SK-N-SH (cell line): ENCODE measurements at regions not wholly inside any gene's neighbourhood (a gene's known extent, or its start where the extent isn't known, plus 50 kb on each side); places are given as distances from the start of the nearest gene placed in this dataset.
A peak's percentile ranks its signal among the peaks of the same experiment; 100 is the strongest.

Source experiments
- CTCF ChIA-PET: fragments of 300-600, 350-600 bp; formaldehyde crosslinking; extraction: SDS; loops from one replicate; lab custom pipeline; 2021; lab: Yijun Ruan, JAX
- POLR2A ChIA-PET: fragments of 350-600 bp; sonication (Branson Sonifier 250); formaldehyde crosslinking; extraction: SDS; loops from one replicate; lab custom pipeline; 2020; ENCODE audit warnings: antibody characterized with exemption, inconsistent platforms; lab: Yijun Ruan, JAX
- DNase-seq: peaks from one replicate; pipeline ENCODE4 v3.0.0; 2012
- H2AFZ ChIP-seq: fragments of 200-600 bp; sonication (generic); 2 replicates; pipeline ENCODE4 v1.8.1; 2016; ENCODE audit warnings: antibody characterized with exemption, mild to moderate bottlenecking, low read depth
- H3F3A ChIP-seq: fragments of 200-600 bp; sonication (generic); replicated peaks from 2 replicates; pipeline ENCODE3; 2016; ENCODE audit warnings: antibody characterized with exemption, mild to moderate bottlenecking; ENCODE audit not compliant: insufficient read depth
- H3K27ac ChIP-seq, 2 experiments: fragments of 200-500 bp in 1 of 2; fragments of 200-600 bp in 1 of 2; sonication (Bioruptor generic) in 1 of 2; sonication (generic), shearing (Covaris generic) in 1 of 2; 2 replicates each; pipeline versions ENCODE4 v1.5.1 to v1.6.1; 2014 to 2016; ENCODE audit warnings: low read depth in 2 of 2, inconsistent platforms in 1 of 2, low read length in 1 of 2, mild to moderate bottlenecking in 1 of 2, mixed read lengths in 1 of 2
- H3K27me3 ChIP-seq: fragments of 200-600 bp; sonication (generic), shearing (Covaris generic); 2 replicates; pipeline ENCODE4 v1.6.1; 2016; ENCODE audit warnings: mixed run types; ENCODE audit not compliant: insufficient read depth
- H3K36me3 ChIP-seq, 2 experiments: fragments of 200-500 bp in 1 of 2; fragments of 200-600 bp in 1 of 2; sonication (Bioruptor generic) in 1 of 2; sonication (generic) in 1 of 2; replicated peaks in 1 of 2; 2 replicates each; pipeline versions ENCODE3 to v1.5.1; 2014 to 2016; ENCODE audit warnings: low read length in 1 of 2, mild to moderate bottlenecking in 1 of 2; ENCODE audit not compliant: insufficient read depth in 2 of 2, control insufficient read depth in 1 of 2
- H3K4me1 ChIP-seq, 2 experiments: fragments of 200-500 bp in 1 of 2; fragments of 200-600 bp in 1 of 2; sonication (Bioruptor generic) in 1 of 2; sonication (generic), shearing (Covaris generic) in 1 of 2; 2 replicates each; pipeline versions ENCODE4 v1.5.1 to v1.6.1; 2014 to 2016; ENCODE audit warnings: low read depth in 1 of 2, low read length in 1 of 2, mixed run types in 1 of 2; ENCODE audit not compliant: insufficient read depth in 2 of 2, control insufficient read depth in 1 of 2
- H3K4me2 ChIP-seq: fragments of 200-600 bp; sonication (generic), shearing (Covaris generic); 2 replicates; pipeline ENCODE4 v1.6.1; 2017; ENCODE audit warnings: mixed run types
- H3K4me3 ChIP-seq, 2 experiments: fragments of 200-500 bp in 1 of 2; fragments of 200-600 bp in 1 of 2; sonication (Bioruptor generic) in 1 of 2; sonication (generic), shearing (Covaris generic) in 1 of 2; 2 replicates each; pipeline versions ENCODE4 v1.5.1 to v1.8.1; 2014 to 2016; ENCODE audit warnings: low read depth in 2 of 2, inconsistent platforms in 1 of 2, low read length in 1 of 2, mild to moderate bottlenecking in 1 of 2, mixed read lengths in 1 of 2, moderate library complexity in 1 of 2
- H3K79me2 ChIP-seq: fragments of 200-600 bp; sonication (generic); 2 replicates; pipeline ENCODE4 v1.8.1; 2017; ENCODE audit warnings: mild to moderate bottlenecking; ENCODE audit not compliant: insufficient read depth
- H3K9ac ChIP-seq: fragments of 200-600 bp; sonication (generic); 2 replicates; pipeline ENCODE4 v1.6.1; 2017; ENCODE audit warnings: mixed run types
- H3K9me2 ChIP-seq: fragments of 200-600 bp; sonication (generic); 2 replicates; pipeline ENCODE4 v1.6.1; 2017; ENCODE audit warnings: mixed run types
- H3K9me3 ChIP-seq: fragments of 200-600 bp; sonication (generic); 2 replicates; pipeline ENCODE4 v1.6.1; 2017; ENCODE audit warnings: mixed run types, mild to moderate bottlenecking, moderate library complexity
- H4K20me1 ChIP-seq: fragments of 200-600 bp; sonication (generic); 2 replicates; pipeline ENCODE4 v1.6.1; 2017; ENCODE audit warnings: mild to moderate bottlenecking, mixed run types; ENCODE audit not compliant: insufficient read depth
- EP300 ChIP-seq, 2 experiments: IDR thresholded peaks; 2 replicates each; pipeline versions ENCODE4 v1.4.0 to v1.6.1; 2012; ENCODE audit warnings: borderline replicate concordance in 1 of 2, low read depth in 1 of 2, low read length in 1 of 2
- JUND ChIP-seq: IDR thresholded peaks from 2 replicates; pipeline ENCODE4 v1.4.0; 2012
- MAX ChIP-seq: IDR thresholded peaks from 2 replicates; pipeline ENCODE4 v1.4.0; 2012; ENCODE audit warnings: low read depth
- MEF2A ChIP-seq: IDR thresholded peaks from 2 replicates; pipeline ENCODE4 v1.4.0; 2012; ENCODE audit warnings: low read depth, borderline replicate concordance
- MXI1 ChIP-seq: IDR thresholded peaks from 2 replicates; pipeline ENCODE4 v1.6.1; 2012; ENCODE audit warnings: mild to moderate bottlenecking, low read depth, low read length, improper control_type of control experiment
- RAD21 ChIP-seq: IDR thresholded peaks from 2 replicates; pipeline ENCODE4 v1.6.1; 2012; ENCODE audit warnings: mild to moderate bottlenecking, low read length
- RCOR1 ChIP-seq: fragments of 150-350 bp; IDR thresholded peaks from 2 replicates; pipeline ENCODE4 v1.6.1; 2017; ENCODE audit warnings: antibody characterized with exemption, low read length
- RXRA ChIP-seq: IDR thresholded peaks from 2 replicates; pipeline ENCODE4 v1.4.0; 2012; ENCODE audit warnings: low read depth, mild to moderate bottlenecking, borderline replicate concordance
- SIN3A ChIP-seq: IDR thresholded peaks from 2 replicates; pipeline ENCODE4 v1.6.1; 2012; ENCODE audit warnings: low read depth, mild to moderate bottlenecking, low read length, moderate library complexity, borderline replicate concordance
- TAF1 ChIP-seq: IDR thresholded peaks from 2 replicates; pipeline ENCODE4 v1.6.1; 2012; ENCODE audit warnings: low read depth, mild to moderate bottlenecking, low read length, moderate library complexity, borderline replicate concordance
- TCF12 ChIP-seq: IDR thresholded peaks from 2 replicates; pipeline ENCODE4 v1.4.0; 2012
- USF1 ChIP-seq: IDR thresholded peaks from 2 replicates; pipeline ENCODE4 v1.4.0; 2012; ENCODE audit warnings: low read depth, borderline replicate concordance
- YY1 ChIP-seq: IDR thresholded peaks from 2 replicates; pipeline ENCODE4 v1.4.0; 2012; ENCODE audit warnings: low read depth, mild to moderate bottlenecking
- WGBS: methylation state at CpG from one replicate; pipeline ENCODE4 v1.1.6; 2017; ENCODE audit warnings: low lambda C conversion rate; 5-methylcytosine and 5-hydroxymethylcytosine counted together
- TF ChIP-seq, protein P1 (sequence below): fragments of 150-350 bp; IDR thresholded peaks from 2 replicates; pipeline ENCODE4 v1.6.1; 2017; ENCODE audit warnings: antibody characterized with exemption, low read length, low read depth, borderline replicate concordance
- TF ChIP-seq, protein P2 (sequence below): IDR thresholded peaks from 2 replicates; pipeline ENCODE4 v1.4.0; 2012; ENCODE audit warnings: low read depth, borderline replicate concordance
- TF ChIP-seq, protein P3 (sequence below): IDR thresholded peaks from 2 replicates; pipeline ENCODE4 v1.6.1; 2012; ENCODE audit warnings: mild to moderate bottlenecking, low read depth, low read length, moderate library complexity

GRCh38 chr7:10034843-10035556 lies 938.7 kb upstream of the PHF14 start:
- Histone ChIP-seq H3K4me3 (no peak overlapping the region), H3K9me2 (no peaks in the 10 kb centered on the region), H3K36me3 (no peaks in the 10 kb centered on the region), H3K9ac (no peak overlapping the region), H3K9me3 (no peaks in the 10 kb centered on the region), H3K4me1 (peaks cover 0 to 7% of the 10 kb centered on the region in 2 experiments; a peak in 2 of 4 replicates), H3K27me3 (no peaks in the 10 kb centered on the region), H3K27ac (peak overlapping the region in 1 of 2 experiments; percentile 28; a peak in 1 of 4 replicates), H4K20me1 (no peaks in the 10 kb centered on the region), H3K79me2 (no peaks in the 10 kb centered on the region), H3K4me2 (no peak overlapping the region), H3F3A (no peaks in the 10 kb centered on the region), H2AFZ (no peak overlapping the region)
- WGBS = 30% methylated on average over 5 of the region's 5 CpGs
- TF ChIP-seq USF1 = no peak
- TF ChIP-seq, protein P1, sequence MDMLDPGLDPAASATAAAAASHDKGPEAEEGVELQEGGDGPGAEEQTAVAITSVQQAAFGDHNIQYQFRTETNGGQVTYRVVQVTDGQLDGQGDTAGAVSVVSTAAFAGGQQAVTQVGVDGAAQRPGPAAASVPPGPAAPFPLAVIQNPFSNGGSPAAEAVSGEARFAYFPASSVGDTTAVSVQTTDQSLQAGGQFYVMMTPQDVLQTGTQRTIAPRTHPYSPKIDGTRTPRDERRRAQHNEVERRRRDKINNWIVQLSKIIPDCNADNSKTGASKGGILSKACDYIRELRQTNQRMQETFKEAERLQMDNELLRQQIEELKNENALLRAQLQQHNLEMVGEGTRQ = no peak
- TF ChIP-seq TAF1 = no peak
- TF ChIP-seq RCOR1 = no peak
- no peak for TF ChIP-seq RXRA
- TF ChIP-seq EP300 (IDR thresholded peaks at IDR 0.05; ENCODE audit: borderline replicate concordance in 1 of 2, low read depth in 1 of 2, low read length in 1 of 2) = no peak
- TF ChIP-seq, protein P2, sequence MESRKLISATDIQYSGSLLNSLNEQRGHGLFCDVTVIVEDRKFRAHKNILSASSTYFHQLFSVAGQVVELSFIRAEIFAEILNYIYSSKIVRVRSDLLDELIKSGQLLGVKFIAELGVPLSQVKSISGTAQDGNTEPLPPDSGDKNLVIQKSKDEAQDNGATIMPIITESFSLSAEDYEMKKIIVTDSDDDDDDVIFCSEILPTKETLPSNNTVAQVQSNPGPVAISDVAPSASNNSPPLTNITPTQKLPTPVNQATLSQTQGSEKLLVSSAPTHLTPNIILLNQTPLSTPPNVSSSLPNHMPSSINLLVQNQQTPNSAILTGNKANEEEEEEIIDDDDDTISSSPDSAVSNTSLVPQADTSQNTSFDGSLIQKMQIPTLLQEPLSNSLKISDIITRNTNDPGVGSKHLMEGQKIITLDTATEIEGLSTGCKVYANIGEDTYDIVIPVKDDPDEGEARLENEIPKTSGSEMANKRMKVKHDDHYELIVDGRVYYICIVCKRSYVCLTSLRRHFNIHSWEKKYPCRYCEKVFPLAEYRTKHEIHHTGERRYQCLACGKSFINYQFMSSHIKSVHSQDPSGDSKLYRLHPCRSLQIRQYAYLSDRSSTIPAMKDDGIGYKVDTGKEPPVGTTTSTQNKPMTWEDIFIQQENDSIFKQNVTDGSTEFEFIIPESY = no peak
- no peak for TF ChIP-seq MXI1
- TF ChIP-seq YY1 = no peak
- no peak for TF ChIP-seq MAX
- TF ChIP-seq SIN3A = no peak
- no peak for TF ChIP-seq MEF2A
- no peak for TF ChIP-seq TCF12
- TF ChIP-seq, protein P3, sequence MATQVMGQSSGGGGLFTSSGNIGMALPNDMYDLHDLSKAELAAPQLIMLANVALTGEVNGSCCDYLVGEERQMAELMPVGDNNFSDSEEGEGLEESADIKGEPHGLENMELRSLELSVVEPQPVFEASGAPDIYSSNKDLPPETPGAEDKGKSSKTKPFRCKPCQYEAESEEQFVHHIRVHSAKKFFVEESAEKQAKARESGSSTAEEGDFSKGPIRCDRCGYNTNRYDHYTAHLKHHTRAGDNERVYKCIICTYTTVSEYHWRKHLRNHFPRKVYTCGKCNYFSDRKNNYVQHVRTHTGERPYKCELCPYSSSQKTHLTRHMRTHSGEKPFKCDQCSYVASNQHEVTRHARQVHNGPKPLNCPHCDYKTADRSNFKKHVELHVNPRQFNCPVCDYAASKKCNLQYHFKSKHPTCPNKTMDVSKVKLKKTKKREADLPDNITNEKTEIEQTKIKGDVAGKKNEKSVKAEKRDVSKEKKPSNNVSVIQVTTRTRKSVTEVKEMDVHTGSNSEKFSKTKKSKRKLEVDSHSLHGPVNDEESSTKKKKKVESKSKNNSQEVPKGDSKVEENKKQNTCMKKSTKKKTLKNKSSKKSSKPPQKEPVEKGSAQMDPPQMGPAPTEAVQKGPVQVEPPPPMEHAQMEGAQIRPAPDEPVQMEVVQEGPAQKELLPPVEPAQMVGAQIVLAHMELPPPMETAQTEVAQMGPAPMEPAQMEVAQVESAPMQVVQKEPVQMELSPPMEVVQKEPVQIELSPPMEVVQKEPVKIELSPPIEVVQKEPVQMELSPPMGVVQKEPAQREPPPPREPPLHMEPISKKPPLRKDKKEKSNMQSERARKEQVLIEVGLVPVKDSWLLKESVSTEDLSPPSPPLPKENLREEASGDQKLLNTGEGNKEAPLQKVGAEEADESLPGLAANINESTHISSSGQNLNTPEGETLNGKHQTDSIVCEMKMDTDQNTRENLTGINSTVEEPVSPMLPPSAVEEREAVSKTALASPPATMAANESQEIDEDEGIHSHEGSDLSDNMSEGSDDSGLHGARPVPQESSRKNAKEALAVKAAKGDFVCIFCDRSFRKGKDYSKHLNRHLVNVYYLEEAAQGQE = no peak
- no peak for TF ChIP-seq JUND
- TF ChIP-seq RAD21 = no peak
- POLR2A ChIA-PET = no interaction called here
- no peak for DNase-seq
- CTCF ChIA-PET = interaction anchor here (1.1 to 1.6 kb wide), 3 partner anchors 11 to 1616 kb away, joined by 3 to 5 read pairs (median 3); no protein-coding TSS in a partner anchor
